ENCODE measurements at regions not wholly inside any gene's neighbourhood (a gene's known extent, or its start where the extent isn't known, plus 50 kb on each side); places are given as distances from the start of the nearest gene placed in this dataset.

DNA sequence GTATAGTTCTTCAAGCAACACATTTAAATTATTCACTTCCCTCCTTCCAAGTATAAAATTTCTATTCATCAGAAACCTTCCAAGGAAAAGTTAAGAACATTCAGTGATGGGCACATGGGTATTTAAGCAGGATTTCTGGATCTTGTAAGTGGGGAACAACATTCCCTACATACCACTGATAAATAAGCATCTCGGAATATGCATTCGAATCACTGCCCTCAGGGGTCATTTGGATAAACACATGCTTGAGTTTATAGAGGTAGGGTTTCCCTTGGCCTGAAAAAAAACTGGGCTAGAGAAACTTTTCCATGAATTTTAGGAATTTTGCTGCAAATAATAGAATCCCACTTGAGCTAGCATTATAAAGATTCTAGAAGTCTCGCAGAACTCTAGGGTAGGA, 143.9 kb downstream of the SOX3 start:
- TF ChIP-seq, protein P1, sequence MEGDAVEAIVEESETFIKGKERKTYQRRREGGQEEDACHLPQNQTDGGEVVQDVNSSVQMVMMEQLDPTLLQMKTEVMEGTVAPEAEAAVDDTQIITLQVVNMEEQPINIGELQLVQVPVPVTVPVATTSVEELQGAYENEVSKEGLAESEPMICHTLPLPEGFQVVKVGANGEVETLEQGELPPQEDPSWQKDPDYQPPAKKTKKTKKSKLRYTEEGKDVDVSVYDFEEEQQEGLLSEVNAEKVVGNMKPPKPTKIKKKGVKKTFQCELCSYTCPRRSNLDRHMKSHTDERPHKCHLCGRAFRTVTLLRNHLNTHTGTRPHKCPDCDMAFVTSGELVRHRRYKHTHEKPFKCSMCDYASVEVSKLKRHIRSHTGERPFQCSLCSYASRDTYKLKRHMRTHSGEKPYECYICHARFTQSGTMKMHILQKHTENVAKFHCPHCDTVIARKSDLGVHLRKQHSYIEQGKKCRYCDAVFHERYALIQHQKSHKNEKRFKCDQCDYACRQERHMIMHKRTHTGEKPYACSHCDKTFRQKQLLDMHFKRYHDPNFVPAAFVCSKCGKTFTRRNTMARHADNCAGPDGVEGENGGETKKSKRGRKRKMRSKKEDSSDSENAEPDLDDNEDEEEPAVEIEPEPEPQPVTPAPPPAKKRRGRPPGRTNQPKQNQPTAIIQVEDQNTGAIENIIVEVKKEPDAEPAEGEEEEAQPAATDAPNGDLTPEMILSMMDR (conservative IDR thresholded peaks at IDR 0.05; ENCODE audit: low read depth in 2 of 2), result no peak
- no peak for TF ChIP-seq POLR2AphosphoS5 (IDR thresholded peaks at IDR 0.05; ENCODE audit: low read depth)
- TF ChIP-seq JUNB (IDR thresholded peaks at IDR 0.05; ENCODE audit: unreplicated experiment), result no peak
- TF ChIP-seq, protein P2, sequence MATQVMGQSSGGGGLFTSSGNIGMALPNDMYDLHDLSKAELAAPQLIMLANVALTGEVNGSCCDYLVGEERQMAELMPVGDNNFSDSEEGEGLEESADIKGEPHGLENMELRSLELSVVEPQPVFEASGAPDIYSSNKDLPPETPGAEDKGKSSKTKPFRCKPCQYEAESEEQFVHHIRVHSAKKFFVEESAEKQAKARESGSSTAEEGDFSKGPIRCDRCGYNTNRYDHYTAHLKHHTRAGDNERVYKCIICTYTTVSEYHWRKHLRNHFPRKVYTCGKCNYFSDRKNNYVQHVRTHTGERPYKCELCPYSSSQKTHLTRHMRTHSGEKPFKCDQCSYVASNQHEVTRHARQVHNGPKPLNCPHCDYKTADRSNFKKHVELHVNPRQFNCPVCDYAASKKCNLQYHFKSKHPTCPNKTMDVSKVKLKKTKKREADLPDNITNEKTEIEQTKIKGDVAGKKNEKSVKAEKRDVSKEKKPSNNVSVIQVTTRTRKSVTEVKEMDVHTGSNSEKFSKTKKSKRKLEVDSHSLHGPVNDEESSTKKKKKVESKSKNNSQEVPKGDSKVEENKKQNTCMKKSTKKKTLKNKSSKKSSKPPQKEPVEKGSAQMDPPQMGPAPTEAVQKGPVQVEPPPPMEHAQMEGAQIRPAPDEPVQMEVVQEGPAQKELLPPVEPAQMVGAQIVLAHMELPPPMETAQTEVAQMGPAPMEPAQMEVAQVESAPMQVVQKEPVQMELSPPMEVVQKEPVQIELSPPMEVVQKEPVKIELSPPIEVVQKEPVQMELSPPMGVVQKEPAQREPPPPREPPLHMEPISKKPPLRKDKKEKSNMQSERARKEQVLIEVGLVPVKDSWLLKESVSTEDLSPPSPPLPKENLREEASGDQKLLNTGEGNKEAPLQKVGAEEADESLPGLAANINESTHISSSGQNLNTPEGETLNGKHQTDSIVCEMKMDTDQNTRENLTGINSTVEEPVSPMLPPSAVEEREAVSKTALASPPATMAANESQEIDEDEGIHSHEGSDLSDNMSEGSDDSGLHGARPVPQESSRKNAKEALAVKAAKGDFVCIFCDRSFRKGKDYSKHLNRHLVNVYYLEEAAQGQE (IDR thresholded peaks at IDR 0.05; ENCODE audit: unreplicated experiment), result no peak
- TF ChIP-seq ZNF114 (CRISPR knock-in tag; IDR thresholded peaks at IDR 0.05), result no peak
- TF ChIP-seq EZH2 (IDR thresholded peaks at IDR 0.05; ENCODE audit: low read depth, unreplicated experiment), result no peak
- TF ChIP-seq CREB1 (CRISPR knock-in tag; IDR thresholded peaks at IDR 0.05; ENCODE audit: low read depth), result no peak
- TF ChIP-seq ZNF331 (CRISPR knock-in tag; IDR thresholded peaks at IDR 0.05; ENCODE audit: low read depth), result no peak

All from GM23338 (cell line).